Chondrocyte (in vitro differentiated cells): ENCODE measurements at regions not wholly inside any gene's neighbourhood (a gene's known extent, or its start where the extent isn't known, plus 50 kb on each side); places are given as distances from the start of the nearest gene placed in this dataset.

Experiments used
- DNase-seq: peaks from one replicate; pipeline ENCODE4 v3.0.0; 2021; ENCODE audit warnings: mixed read lengths, low spot score
- H3K27ac Mint-ChIP-seq: one replicate; pipeline ENCODE4 v1.8.0; 2021; ENCODE audit warnings: mild to moderate bottlenecking, moderate library complexity, mixed read lengths; ENCODE audit not compliant: unreplicated experiment
- H3K27me3 Mint-ChIP-seq: 2 replicates; pipeline ENCODE4 v1.8.0; 2021; ENCODE audit warnings: low read depth, mixed read lengths
- H3K36me3 Mint-ChIP-seq: 2 replicates; pipeline ENCODE4 v1.8.0; 2021; ENCODE audit warnings: low read depth, mixed read lengths
- H3K4me1 Mint-ChIP-seq: 2 replicates; pipeline ENCODE4 v1.8.0; 2021; ENCODE audit warnings: low read depth, mild to moderate bottlenecking, mixed read lengths
- H3K4me3 Mint-ChIP-seq: one replicate; pipeline ENCODE4 v1.8.0; 2021; ENCODE audit warnings: mild to moderate bottlenecking, moderate library complexity, mixed read lengths; ENCODE audit not compliant: unreplicated experiment
- H3K9me3 Mint-ChIP-seq: 2 replicates; pipeline ENCODE4 v1.8.0; 2021; ENCODE audit warnings: low read depth, mixed read lengths
- TF ChIP-seq, protein P1 (sequence below): fragments of 200-600 bp; sonication (generic); IDR thresholded peaks from 2 replicates; pipeline ENCODE4 v1.5.0; 2021; ENCODE audit warnings: antibody characterized with exemption, mild to moderate bottlenecking, moderate library complexity

DNA sequence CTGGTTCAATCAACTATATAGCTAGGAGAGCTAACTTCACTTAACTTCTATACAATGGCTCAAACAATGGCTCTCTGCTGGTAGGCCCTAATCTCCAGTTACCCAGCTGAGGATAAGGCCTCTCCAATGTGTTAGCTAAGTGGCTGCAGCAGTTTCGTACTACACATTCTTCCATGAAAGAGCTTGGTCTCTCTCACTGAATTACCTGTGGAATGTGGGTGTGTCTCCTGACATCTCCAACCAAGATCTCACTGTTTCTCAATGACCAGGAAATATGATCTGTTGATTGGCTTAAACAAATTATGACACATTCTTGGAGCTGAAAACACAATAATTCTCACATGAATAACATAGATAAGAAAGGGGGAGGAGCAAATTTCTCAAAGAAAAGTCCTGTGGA, 169.8 kb upstream of the ROBO1 start:
- Mint-ChIP-seq H3K9me3 (peaks cover 3% of the 10 kb centered on the region), H3K4me3 (no peak overlapping the region), H3K27ac (no peak overlapping the region), H3K27me3 (no peaks in the 10 kb centered on the region), H3K4me1 (no peaks in the 10 kb centered on the region), H3K36me3 (no peaks in the 10 kb centered on the region)
- TF ChIP-seq, protein P1, sequence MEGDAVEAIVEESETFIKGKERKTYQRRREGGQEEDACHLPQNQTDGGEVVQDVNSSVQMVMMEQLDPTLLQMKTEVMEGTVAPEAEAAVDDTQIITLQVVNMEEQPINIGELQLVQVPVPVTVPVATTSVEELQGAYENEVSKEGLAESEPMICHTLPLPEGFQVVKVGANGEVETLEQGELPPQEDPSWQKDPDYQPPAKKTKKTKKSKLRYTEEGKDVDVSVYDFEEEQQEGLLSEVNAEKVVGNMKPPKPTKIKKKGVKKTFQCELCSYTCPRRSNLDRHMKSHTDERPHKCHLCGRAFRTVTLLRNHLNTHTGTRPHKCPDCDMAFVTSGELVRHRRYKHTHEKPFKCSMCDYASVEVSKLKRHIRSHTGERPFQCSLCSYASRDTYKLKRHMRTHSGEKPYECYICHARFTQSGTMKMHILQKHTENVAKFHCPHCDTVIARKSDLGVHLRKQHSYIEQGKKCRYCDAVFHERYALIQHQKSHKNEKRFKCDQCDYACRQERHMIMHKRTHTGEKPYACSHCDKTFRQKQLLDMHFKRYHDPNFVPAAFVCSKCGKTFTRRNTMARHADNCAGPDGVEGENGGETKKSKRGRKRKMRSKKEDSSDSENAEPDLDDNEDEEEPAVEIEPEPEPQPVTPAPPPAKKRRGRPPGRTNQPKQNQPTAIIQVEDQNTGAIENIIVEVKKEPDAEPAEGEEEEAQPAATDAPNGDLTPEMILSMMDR: no peak
- DNase-seq: no peak

DNA sequence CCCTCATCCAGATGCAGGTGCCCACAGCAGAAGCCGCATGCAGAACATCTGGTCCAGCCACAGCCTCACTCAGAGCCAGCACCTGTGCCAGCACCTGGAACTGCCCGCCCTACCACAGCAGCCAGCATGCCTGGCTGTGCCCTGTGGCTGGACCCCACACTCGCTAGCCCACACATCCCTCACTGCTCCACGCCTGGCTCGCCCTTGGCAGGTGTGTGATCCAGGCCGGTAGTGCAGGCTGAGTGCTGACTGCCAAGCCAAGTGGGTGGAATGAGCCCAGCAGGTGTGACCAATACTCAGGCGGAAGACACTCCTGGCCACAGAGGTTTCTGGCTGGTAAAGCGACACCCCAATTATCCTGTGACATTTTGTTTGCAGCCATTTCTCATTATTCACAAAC, 162.4 kb upstream of the ROBO1 start:
- no peaks in the 10 kb centered on the region for H3K27me3 Mint-ChIP-seq
- no peak overlapping the region for H3K27ac Mint-ChIP-seq
- no peak overlapping the region for H3K4me3 Mint-ChIP-seq
- TF ChIP-seq, protein P1: no peak
- peak; percentile 80 for DNase-seq
- H3K9me3 Mint-ChIP-seq: no peaks in the 10 kb centered on the region
- no peaks in the 10 kb centered on the region for H3K4me1 Mint-ChIP-seq
- no peaks in the 10 kb centered on the region for H3K36me3 Mint-ChIP-seq

DNA sequence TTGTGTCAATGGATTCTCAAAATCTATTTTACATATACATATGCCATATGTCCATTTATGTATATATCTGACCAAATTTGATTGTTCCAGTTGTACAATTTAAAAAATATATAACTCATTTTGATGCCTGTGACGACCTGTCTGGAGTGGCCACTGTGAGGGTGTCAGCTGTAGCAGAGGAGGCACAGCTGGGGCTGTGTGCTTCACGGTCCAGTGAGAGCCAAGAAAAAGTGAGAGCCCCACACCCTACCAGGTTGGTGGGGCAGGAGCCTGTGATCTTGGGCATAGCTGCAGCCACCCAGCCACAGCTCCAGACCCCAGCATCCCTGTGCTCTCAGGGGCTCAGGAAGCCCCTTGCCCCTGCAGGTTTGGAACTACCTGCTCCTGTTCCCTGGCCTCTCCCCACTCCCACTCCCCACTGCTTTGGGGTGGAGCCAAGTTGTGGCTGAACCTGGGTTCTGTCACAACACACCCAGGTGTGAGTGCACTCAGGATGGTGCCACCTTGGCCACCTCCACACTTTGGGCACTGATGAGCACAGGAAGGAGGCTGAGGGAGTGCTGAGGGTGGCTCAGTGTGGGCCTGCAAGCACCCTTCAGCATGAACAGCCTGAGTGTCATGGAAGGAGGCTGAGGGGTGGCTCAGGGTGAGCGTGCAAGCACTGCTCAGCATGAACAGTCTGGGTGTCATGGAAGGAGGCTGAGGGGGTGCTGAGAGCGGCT, 161.1 kb upstream of the ROBO1 start:
- no peaks in the 10 kb centered on the region for H3K4me1 Mint-ChIP-seq
- no peaks in the 10 kb centered on the region for H3K36me3 Mint-ChIP-seq
- no peak for DNase-seq
- H3K27ac Mint-ChIP-seq: no peak overlapping the region
- no peaks in the 10 kb centered on the region for H3K27me3 Mint-ChIP-seq
- no peaks in the 10 kb centered on the region for H3K9me3 Mint-ChIP-seq
- no peak overlapping the region for H3K4me3 Mint-ChIP-seq
- TF ChIP-seq, protein P1: no peak

DNA sequence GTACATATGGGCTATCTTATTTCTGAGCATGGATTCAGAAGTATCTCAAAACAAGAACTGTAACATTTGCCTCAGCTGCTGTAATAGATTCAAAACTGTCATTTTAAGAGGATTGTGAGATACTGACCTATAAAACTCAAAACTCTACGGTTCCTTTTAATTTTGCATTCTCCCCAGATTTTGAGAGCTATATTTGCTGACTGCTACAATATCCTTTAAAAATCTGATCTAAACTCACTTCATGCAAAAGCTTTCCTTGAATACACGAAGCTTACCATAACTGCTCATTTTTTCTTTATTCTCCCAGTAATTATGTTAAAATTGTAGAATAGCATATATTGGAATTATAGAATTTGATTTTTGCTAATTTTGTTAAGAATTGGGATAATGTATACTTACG, 158.7 kb upstream of the ROBO1 start:
- no peaks in the 10 kb centered on the region for H3K4me1 Mint-ChIP-seq
- no peak overlapping the region for H3K4me3 Mint-ChIP-seq
- no peaks in the 10 kb centered on the region for H3K9me3 Mint-ChIP-seq
- no peaks in the 10 kb centered on the region for H3K27me3 Mint-ChIP-seq
- H3K27ac Mint-ChIP-seq: no peak overlapping the region
- no peaks in the 10 kb centered on the region for H3K36me3 Mint-ChIP-seq
- TF ChIP-seq, protein P1: no peak
- DNase-seq: no peak

DNA sequence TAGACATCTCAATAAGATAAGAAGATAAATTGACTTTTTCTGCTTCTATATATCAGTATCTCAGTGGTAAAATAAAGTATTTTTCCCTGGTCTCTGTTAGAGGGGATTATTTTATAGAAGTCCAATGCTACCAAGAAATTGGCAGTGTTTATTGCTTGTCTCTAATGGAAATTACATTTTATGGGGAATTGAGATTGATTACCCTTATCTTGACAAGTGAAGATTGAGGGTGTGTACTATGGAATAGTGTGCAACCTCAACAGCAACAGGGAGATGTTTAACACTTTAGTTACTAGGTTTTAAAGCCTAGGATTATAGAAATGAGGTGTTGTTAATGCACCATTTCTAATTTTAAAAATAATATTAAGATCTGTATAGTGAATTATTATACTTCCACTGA, 154.8 kb upstream of the ROBO1 start:
- Mint-ChIP-seq H3K27ac (no peak overlapping the region), H3K36me3 (no peaks in the 10 kb centered on the region), H3K27me3 (no peaks in the 10 kb centered on the region), H3K4me3 (no peak overlapping the region), H3K4me1 (no peaks in the 10 kb centered on the region), H3K9me3 (no peaks in the 10 kb centered on the region)
- DNase-seq: no peak
- TF ChIP-seq, protein P1: no peak
